GM23338 (cell line): ENCODE measurements at regions not wholly inside any gene's neighbourhood (a gene's known extent, or its start where the extent isn't known, plus 50 kb on each side); places are given as distances from the start of the nearest gene placed in this dataset.

Experiments
- ATAC-seq: fragments of 200-7000 bp; cut with Tn5 transposase; 3 replicates; pipeline ENCODE4 v1.9.1; 2020
- DNase-seq: peaks from one replicate; pipeline ENCODE4 v3.0.0-alpha.2; 2015; ENCODE audit warnings: low spot score
- H2AFZ ChIP-seq: fragments of 200-600 bp; sonication (generic); 2 replicates; pipeline ENCODE4 v1.8.0; 2016; ENCODE audit warnings: antibody characterized with exemption, mild to moderate bottlenecking, moderate library complexity
- H3F3A ChIP-seq: fragments of 200-600 bp; sonication (generic); replicated peaks from 2 replicates; pipeline ENCODE4 v1.8.0; 2017; ENCODE audit warnings: antibody characterized with exemption, mixed run types, low read depth
- H3K27ac ChIP-seq: fragments of 200-600 bp; sonication (generic); 2 replicates; pipeline ENCODE4 v1.6.1; 2016; ENCODE audit warnings: low read depth
- H3K27me3 ChIP-seq: fragments of 200-600 bp; sonication (generic); 2 replicates; pipeline ENCODE4 v1.8.0; 2016; ENCODE audit warnings: mild to moderate bottlenecking, mixed run types, moderate library complexity; ENCODE audit not compliant: insufficient read depth
- H3K36me3 ChIP-seq: fragments of 200-600 bp; sonication (generic); 2 replicates; pipeline ENCODE4 v1.8.0; 2016; ENCODE audit warnings: mild to moderate bottlenecking; ENCODE audit not compliant: insufficient read depth
- H3K4me1 ChIP-seq: fragments of 200-600 bp; sonication (generic); 2 replicates; pipeline ENCODE4 v1.8.0; 2016; ENCODE audit warnings: mild to moderate bottlenecking, moderate library complexity; ENCODE audit not compliant: insufficient read depth
- H3K4me2 ChIP-seq: fragments of 200-600 bp; sonication (generic); 2 replicates; pipeline ENCODE4 v1.7.1; 2017; ENCODE audit warnings: mixed run types
- H3K4me3 ChIP-seq: fragments of 200-600 bp; sonication (generic); 2 replicates; pipeline ENCODE4 v1.6.1; 2016; ENCODE audit warnings: mixed run types
- H3K79me2 ChIP-seq: fragments of 200-600 bp; sonication (generic); replicated peaks from 2 replicates; pipeline ENCODE4 v1.8.0; 2017; ENCODE audit warnings: mild to moderate bottlenecking; ENCODE audit not compliant: insufficient read depth
- H3K9me2 ChIP-seq: fragments of 200-600 bp; sonication (generic); 2 replicates; pipeline ENCODE4 v1.8.0; 2017; ENCODE audit not compliant: insufficient read depth
- H4K20me1 ChIP-seq: fragments of 200-600 bp; sonication (generic); replicated peaks from 2 replicates; pipeline ENCODE4 v1.8.0; 2017; ENCODE audit warnings: mild to moderate bottlenecking; ENCODE audit not compliant: insufficient read depth
- H3K27ac Mint-ChIP-seq: 2 replicates; pipeline ENCODE4 v1.8.0; 2020; ENCODE audit warnings: inconsistent platforms, mild to moderate bottlenecking, moderate library complexity, mixed read lengths
- H3K27me3 Mint-ChIP-seq: 3 replicates; pipeline ENCODE4 v1.8.0; 2022; ENCODE audit warnings: low read depth, mild to moderate bottlenecking, moderate library complexity, mixed read lengths, inconsistent platforms; ENCODE audit not compliant: insufficient read depth, poor library complexity
- H3K36me3 Mint-ChIP-seq: 3 replicates; pipeline ENCODE4 v1.8.0; 2021; ENCODE audit warnings: low read depth, mild to moderate bottlenecking, inconsistent platforms, moderate library complexity, mixed read lengths
- H3K4me1 Mint-ChIP-seq: 3 replicates; pipeline ENCODE4 v1.8.0; 2020; ENCODE audit warnings: mild to moderate bottlenecking, inconsistent platforms, mixed read lengths
- H3K4me3 Mint-ChIP-seq: 3 replicates; pipeline ENCODE4 v1.8.0; 2021; ENCODE audit warnings: moderate library complexity, mild to moderate bottlenecking, inconsistent platforms, mixed read lengths
- H3K9me3 Mint-ChIP-seq: 3 replicates; pipeline ENCODE4 v1.8.0; 2020; ENCODE audit warnings: moderate library complexity, mild to moderate bottlenecking, inconsistent platforms, mixed read lengths
- CREB1 ChIP-seq: fragments of 250-450 bp; sonication (Bioruptor Pico); IDR thresholded peaks from 2 replicates; pipeline ENCODE4 v1.5.0; 2020; ENCODE audit warnings: low read depth, mild to moderate bottlenecking, moderate library complexity
- EZH2 ChIP-seq: fragments of 200-600 bp; sonication (generic); IDR thresholded peaks from one replicate; pipeline ENCODE4 v1.8.0; 2017; ENCODE audit warnings: antibody characterized with exemption, mild to moderate bottlenecking, low read depth; ENCODE audit not compliant: unreplicated experiment
- EZH2phosphoT487 ChIP-seq: fragments of 200-600 bp; sonication (generic); IDR thresholded peaks from one replicate; pipeline ENCODE4 v1.8.1; 2018; ENCODE audit warnings: antibody characterized with exemption; ENCODE audit not compliant: unreplicated experiment
- JUNB ChIP-seq: IDR thresholded peaks from one replicate; pipeline ENCODE4 v1.6.1; 2016; ENCODE audit warnings: antibody characterized with exemption; ENCODE audit not compliant: unreplicated experiment
- NANOG ChIP-seq: IDR thresholded peaks from 2 replicates; pipeline ENCODE4 v1.6.1; 2016; ENCODE audit warnings: antibody characterized with exemption, borderline replicate concordance
- POLR2AphosphoS5 ChIP-seq: IDR thresholded peaks from 2 replicates; pipeline ENCODE4 v1.6.1; 2016; ENCODE audit warnings: antibody characterized with exemption, low read depth
- STAT1 ChIP-seq: IDR thresholded peaks from one replicate; pipeline ENCODE4 v1.6.1; 2016; ENCODE audit warnings: antibody characterized with exemption; ENCODE audit not compliant: unreplicated experiment
- ZNF114 ChIP-seq: fragments of 250-450 bp; sonication (Bioruptor Pico); IDR thresholded peaks from 2 replicates; pipeline ENCODE4 v1.5.0; 2020; ENCODE audit warnings: mild to moderate bottlenecking, moderate library complexity
- ZNF331 ChIP-seq: fragments of 250-450 bp; sonication (Bioruptor Pico); IDR thresholded peaks from 2 replicates; pipeline ENCODE4 v1.5.0; 2020; ENCODE audit warnings: low read depth, mild to moderate bottlenecking, moderate library complexity
- TF ChIP-seq, protein P1 (sequence below): IDR thresholded peaks from one replicate; pipeline ENCODE4 v1.6.1; 2018; ENCODE audit warnings: antibody characterized with exemption; ENCODE audit not compliant: unreplicated experiment
- TF ChIP-seq, protein P2 (sequence below): fragments of 250-450 bp; sonication (Bioruptor Pico); IDR thresholded peaks from 2 replicates; pipeline ENCODE4 v1.5.0; 2020; ENCODE audit warnings: mild to moderate bottlenecking, moderate library complexity
- TF ChIP-seq, protein P3 (sequence below): IDR thresholded peaks from 2 replicates; pipeline ENCODE4 v1.6.1; 2016; ENCODE audit warnings: antibody characterized with exemption
- TF ChIP-seq, protein P4 (sequence below), 2 experiments: fragments of 200-600 bp in 1 of 2; sonication (generic) in 1 of 2; conservative IDR thresholded peaks; 2 replicates each; pipeline versions ENCODE4 v1.5.1 to v1.6.1; 2016 to 2017; ENCODE audit warnings: antibody characterized with exemption in 2 of 2, low read depth in 2 of 2, mild to moderate bottlenecking in 2 of 2, moderate library complexity in 1 of 2

DNA sequence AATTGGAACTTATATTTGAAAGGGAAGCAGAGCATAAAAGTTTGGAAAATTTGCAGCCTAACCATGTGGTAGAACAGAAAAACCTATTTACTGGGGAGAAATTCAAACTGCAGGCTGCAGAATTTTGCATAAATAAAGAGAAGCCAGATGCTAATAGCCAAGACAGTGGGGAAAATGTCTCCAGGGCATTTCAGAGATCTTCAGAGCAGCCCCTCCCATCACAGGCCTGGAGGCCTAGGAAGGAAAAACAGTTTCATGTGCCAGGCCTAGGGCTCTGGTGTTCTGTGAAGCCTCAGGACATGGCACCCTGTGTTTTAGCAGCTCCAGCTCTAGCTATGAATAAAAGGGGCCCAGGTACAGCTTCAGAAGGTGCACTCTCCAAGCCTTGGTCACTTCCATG lies 648.7 kb upstream of the FRG1 start:
- no peaks in the 10 kb centered on the region for H3K79me2 ChIP-seq
- Mint-ChIP-seq H3K4me1 (no peaks in the 10 kb centered on the region), H3K9me3 (peaks cover 15% of the 10 kb centered on the region; the same call in 2 of the 3 replicates), H3K36me3 (no peaks in the 10 kb centered on the region; the same call in 2 of the 3 replicates), H3K27ac (no peak overlapping the region), H3K27me3 (no peaks in the 10 kb centered on the region), H3K4me3 (no peak overlapping the region)
- DNase-seq (no peak), ATAC-seq (no peak)
- TF ChIP-seq, protein P1, sequence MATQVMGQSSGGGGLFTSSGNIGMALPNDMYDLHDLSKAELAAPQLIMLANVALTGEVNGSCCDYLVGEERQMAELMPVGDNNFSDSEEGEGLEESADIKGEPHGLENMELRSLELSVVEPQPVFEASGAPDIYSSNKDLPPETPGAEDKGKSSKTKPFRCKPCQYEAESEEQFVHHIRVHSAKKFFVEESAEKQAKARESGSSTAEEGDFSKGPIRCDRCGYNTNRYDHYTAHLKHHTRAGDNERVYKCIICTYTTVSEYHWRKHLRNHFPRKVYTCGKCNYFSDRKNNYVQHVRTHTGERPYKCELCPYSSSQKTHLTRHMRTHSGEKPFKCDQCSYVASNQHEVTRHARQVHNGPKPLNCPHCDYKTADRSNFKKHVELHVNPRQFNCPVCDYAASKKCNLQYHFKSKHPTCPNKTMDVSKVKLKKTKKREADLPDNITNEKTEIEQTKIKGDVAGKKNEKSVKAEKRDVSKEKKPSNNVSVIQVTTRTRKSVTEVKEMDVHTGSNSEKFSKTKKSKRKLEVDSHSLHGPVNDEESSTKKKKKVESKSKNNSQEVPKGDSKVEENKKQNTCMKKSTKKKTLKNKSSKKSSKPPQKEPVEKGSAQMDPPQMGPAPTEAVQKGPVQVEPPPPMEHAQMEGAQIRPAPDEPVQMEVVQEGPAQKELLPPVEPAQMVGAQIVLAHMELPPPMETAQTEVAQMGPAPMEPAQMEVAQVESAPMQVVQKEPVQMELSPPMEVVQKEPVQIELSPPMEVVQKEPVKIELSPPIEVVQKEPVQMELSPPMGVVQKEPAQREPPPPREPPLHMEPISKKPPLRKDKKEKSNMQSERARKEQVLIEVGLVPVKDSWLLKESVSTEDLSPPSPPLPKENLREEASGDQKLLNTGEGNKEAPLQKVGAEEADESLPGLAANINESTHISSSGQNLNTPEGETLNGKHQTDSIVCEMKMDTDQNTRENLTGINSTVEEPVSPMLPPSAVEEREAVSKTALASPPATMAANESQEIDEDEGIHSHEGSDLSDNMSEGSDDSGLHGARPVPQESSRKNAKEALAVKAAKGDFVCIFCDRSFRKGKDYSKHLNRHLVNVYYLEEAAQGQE, result no peak
- TF ChIP-seq, protein P2, sequence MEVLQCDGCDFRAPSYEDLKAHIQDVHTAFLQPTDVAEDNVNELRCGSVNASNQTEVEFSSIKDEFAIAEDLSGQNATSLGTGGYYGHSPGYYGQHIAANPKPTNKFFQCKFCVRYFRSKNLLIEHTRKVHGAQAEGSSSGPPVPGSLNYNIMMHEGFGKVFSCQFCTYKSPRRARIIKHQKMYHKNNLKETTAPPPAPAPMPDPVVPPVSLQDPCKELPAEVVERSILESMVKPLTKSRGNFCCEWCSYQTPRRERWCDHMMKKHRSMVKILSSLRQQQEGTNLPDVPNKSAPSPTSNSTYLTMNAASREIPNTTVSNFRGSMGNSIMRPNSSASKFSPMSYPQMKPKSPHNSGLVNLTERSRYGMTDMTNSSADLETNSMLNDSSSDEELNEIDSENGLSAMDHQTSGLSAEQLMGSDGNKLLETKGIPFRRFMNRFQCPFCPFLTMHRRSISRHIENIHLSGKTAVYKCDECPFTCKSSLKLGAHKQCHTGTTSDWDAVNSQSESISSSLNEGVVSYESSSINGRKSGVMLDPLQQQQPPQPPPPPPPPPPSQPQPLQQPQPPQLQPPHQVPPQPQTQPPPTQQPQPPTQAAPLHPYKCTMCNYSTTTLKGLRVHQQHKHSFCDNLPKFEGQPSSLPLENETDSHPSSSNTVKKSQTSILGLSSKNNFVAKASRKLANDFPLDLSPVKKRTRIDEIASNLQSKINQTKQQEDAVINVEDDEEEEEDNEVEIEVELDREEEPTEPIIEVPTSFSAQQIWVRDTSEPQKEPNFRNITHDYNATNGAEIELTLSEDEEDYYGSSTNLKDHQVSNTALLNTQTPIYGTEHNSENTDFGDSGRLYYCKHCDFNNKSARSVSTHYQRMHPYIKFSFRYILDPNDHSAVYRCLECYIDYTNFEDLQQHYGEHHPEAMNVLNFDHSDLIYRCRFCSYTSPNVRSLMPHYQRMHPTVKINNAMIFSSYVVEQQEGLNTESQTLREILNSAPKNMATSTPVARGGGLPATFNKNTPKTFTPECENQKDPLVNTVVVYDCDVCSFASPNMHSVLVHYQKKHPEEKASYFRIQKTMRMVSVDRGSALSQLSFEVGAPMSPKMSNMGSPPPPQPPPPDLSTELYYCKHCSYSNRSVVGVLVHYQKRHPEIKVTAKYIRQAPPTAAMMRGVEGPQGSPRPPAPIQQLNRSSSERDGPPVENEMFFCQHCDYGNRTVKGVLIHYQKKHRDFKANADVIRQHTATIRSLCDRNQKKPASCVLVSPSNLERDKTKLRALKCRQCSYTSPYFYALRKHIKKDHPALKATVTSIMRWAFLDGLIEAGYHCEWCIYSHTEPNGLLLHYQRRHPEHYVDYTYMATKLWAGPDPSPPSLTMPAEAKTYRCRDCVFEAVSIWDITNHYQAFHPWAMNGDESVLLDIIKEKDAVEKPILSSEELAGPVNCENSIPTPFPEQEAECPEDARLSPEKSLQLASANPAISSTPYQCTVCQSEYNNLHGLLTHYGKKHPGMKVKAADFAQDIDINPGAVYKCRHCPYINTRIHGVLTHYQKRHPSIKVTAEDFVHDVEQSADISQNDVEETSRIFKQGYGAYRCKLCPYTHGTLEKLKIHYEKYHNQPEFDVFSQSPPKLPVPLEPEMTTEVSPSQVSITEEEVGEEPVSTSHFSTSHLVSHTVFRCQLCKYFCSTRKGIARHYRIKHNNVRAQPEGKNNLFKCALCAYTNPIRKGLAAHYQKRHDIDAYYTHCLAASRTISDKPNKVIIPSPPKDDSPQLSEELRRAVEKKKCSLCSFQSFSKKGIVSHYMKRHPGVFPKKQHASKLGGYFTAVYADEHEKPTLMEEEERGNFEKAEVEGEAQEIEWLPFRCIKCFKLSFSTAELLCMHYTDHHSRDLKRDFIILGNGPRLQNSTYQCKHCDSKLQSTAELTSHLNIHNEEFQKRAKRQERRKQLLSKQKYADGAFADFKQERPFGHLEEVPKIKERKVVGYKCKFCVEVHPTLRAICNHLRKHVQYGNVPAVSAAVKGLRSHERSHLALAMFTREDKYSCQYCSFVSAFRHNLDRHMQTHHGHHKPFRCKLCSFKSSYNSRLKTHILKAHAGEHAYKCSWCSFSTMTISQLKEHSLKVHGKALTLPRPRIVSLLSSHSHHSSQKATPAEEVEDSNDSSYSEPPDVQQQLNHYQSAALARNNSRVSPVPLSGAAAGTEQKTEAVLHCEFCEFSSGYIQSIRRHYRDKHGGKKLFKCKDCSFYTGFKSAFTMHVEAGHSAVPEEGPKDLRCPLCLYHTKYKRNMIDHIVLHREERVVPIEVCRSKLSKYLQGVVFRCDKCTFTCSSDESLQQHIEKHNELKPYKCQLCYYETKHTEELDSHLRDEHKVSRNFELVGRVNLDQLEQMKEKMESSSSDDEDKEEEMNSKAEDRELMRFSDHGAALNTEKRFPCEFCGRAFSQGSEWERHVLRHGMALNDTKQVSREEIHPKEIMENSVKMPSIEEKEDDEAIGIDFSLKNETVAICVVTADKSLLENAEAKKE (CRISPR knock-in tag), result no peak
- TF ChIP-seq, protein P3, sequence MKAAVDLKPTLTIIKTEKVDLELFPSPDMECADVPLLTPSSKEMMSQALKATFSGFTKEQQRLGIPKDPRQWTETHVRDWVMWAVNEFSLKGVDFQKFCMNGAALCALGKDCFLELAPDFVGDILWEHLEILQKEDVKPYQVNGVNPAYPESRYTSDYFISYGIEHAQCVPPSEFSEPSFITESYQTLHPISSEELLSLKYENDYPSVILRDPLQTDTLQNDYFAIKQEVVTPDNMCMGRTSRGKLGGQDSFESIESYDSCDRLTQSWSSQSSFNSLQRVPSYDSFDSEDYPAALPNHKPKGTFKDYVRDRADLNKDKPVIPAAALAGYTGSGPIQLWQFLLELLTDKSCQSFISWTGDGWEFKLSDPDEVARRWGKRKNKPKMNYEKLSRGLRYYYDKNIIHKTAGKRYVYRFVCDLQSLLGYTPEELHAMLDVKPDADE, result no peak
- TF ChIP-seq POLR2AphosphoS5, result no peak
- TF ChIP-seq JUNB, result no peak
- TF ChIP-seq ZNF114 (CRISPR knock-in tag), result no peak
- TF ChIP-seq EZH2phosphoT487, result no peak
- TF ChIP-seq, protein P4, sequence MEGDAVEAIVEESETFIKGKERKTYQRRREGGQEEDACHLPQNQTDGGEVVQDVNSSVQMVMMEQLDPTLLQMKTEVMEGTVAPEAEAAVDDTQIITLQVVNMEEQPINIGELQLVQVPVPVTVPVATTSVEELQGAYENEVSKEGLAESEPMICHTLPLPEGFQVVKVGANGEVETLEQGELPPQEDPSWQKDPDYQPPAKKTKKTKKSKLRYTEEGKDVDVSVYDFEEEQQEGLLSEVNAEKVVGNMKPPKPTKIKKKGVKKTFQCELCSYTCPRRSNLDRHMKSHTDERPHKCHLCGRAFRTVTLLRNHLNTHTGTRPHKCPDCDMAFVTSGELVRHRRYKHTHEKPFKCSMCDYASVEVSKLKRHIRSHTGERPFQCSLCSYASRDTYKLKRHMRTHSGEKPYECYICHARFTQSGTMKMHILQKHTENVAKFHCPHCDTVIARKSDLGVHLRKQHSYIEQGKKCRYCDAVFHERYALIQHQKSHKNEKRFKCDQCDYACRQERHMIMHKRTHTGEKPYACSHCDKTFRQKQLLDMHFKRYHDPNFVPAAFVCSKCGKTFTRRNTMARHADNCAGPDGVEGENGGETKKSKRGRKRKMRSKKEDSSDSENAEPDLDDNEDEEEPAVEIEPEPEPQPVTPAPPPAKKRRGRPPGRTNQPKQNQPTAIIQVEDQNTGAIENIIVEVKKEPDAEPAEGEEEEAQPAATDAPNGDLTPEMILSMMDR (conservative IDR thresholded peaks at IDR 0.05; ENCODE audit: low read depth in 2 of 2), result no peak
- no peak for TF ChIP-seq STAT1
- no peak for TF ChIP-seq ZNF331 (CRISPR knock-in tag)
- no peak for TF ChIP-seq EZH2
- TF ChIP-seq NANOG, result no peak
- no peak for TF ChIP-seq CREB1 (CRISPR knock-in tag)
- no peak overlapping the region for H3K4me2 ChIP-seq
- H3K4me1 ChIP-seq, result no peaks in the 10 kb centered on the region
- no peak overlapping the region for H3K4me3 ChIP-seq
- H2AFZ ChIP-seq, result no peak overlapping the region
- no peaks in the 10 kb centered on the region for H3K27me3 ChIP-seq
- H3K27ac ChIP-seq, result no peak overlapping the region
- H3K9me2 ChIP-seq, result no peaks in the 10 kb centered on the region
- H4K20me1 ChIP-seq, result no peaks in the 10 kb centered on the region
- no peaks in the 10 kb centered on the region for H3K36me3 ChIP-seq
- no peaks in the 10 kb centered on the region for H3F3A ChIP-seq
